ENCODE measurements at regions not wholly inside any gene's neighbourhood (a gene's known extent, or its start where the extent isn't known, plus 50 kb on each side); places are given as distances from the start of the nearest gene placed in this dataset.
"Not testable (repeated sequence)": the region's sequence is repeated elsewhere in the genome, so short reads cannot be mapped to it uniquely, and the experiment has no call there.

DNA sequence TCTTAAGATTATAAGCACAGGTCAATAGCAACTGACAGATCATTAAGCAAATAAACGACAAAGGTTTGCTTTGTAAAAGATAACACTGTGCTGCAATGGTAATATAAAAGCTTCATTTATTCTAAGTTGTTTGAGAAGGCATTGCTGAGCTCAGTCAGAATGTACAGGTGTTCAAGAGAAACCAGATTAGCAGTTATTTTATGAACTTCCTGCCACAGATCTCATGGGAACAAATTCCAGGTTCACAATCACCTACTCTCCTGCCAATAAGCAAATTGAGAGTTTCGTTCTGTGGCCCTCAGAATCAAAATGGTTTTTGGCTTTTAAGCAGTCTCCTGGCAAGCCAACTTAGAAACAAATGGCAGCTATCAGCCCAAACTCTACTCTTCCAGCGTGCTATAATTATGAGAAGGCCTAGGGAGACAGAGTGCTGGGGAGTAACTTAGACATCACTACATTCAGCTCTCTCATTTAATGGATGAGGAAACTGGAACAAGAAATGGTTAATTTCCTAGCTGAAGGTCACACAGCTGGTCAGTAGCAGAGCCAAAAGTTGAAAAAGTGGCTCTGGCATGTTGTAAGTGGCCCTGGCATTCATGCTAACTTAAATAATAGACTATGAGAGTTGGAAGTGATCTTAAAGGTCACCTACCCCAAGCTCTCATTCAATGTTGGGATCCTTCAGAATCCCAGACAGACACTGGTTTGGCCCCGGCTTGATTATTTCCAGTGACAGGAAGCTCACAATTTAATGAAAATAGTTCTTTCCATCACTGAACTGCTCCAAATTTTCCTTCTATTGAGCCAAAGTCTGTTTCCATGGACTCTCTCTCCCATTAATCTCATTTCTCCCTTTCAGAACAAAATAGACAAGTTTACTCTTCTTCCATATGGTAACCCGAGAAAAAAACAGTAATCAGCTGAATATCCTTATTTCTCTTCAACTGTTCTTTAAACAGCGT lies 82.6 kb upstream of the EDEM3 start:
- H3K4me3 ChIP-seq: no peak overlapping the region
- no peak for DNase-seq
- H3K9me3 ChIP-seq: no peaks in the 10 kb centered on the region
- H3K36me3 ChIP-seq: no peaks in the 10 kb centered on the region
- H3K27me3 ChIP-seq: no peaks in the 10 kb centered on the region

DNA sequence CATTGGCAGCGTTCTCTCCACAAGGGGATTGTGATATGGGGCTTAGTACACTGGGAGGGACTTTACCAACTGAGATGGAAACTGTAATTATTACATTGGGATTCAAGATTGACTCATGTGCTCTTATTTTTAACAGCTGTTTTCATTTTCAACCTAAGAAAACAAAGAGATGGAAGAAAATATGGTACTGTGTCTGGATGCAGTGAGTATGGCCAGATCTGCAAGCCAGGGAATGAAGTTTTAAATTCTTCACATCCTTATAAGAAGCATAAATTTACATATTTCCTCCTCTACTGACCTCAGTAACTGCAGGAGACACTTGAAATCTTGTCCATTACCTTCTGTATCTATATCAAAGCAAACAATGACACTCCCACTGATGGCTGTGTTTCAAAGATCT lies 81.5 kb upstream of the EDEM3 start:
- Histone ChIP-seq H3K36me3 (no peaks in the 10 kb centered on the region), H3K9me3 (no peaks in the 10 kb centered on the region), H3K4me3 (no peak overlapping the region), H3K27me3 (no peaks in the 10 kb centered on the region)
- no peak for DNase-seq

DNA sequence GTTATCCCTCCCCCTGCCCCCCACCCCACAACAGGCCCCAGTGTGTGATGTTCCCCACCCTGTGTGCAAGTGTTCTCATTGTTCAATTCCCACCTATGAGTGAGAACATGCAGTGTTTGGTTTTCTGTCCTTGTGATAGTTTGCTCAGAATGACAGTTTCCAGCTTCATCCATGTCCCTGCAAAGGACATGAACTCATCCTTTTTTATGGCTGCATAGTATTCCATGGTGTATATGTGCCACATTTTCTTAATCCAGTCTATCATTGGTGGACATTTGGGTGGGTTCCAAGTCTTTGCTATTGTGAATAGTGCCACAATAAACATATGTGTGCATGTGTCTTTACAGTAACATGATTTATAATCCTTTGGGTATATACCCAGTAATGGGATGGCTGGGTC lies 79.3 kb upstream of the EDEM3 start:
- DNase-seq, H3K4me3 ChIP-seq, H3K36me3 ChIP-seq, H3K27me3 ChIP-seq, H3K9me3 ChIP-seq: not testable (repeated sequence)

DNA sequence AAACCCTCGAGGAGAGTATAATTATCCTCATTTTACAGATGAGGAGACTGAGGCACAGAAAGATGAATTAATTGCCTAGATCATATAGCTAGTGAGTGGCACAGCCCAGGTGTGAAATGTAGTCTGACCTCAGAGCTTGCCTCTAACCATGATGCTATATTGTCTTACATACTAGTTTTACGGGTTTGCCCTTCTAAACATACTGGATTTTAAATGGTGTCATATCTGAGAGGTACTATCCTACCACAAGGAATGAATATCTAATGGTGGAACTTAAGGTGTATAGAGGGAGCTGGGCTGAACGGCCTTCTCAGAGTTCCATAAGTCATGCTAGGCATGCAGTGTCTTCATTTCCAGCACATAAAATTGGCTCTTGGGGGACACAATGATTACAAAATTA lies 77.9 kb upstream of the EDEM3 start:
- Histone ChIP-seq H3K27me3 (no peaks in the 10 kb centered on the region), H3K36me3 (no peaks in the 10 kb centered on the region; the same call in 1 of the 2 replicates), H3K9me3 (no peaks in the 10 kb centered on the region), H3K4me3 (no peak overlapping the region)
- DNase-seq: no peak

DNA sequence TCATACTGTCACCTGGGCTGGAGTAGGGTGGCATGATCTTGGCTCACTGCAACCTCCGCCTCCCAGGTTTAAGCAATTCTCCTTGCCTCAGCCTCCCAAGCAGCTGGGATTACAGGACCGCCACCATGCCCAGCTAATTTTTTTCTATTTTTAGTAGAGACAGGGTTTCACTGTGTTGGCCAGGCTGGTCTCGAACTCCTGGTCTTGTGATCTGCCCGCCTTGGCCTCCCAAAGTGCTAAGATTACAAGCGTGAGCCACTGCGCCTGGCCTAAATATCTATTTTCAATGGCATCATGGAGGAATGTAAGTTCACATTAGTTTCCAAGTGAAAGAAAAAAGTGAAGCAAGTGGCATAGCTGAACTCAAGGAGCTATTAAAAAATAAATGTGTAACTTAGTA lies 74.8 kb upstream of the EDEM3 start:
- H3K4me3 ChIP-seq, H3K27me3 ChIP-seq, H3K36me3 ChIP-seq, DNase-seq, H3K9me3 ChIP-seq: not testable (repeated sequence)

GRCh38 chr1:184828369-184828717 lies 73.7 kb upstream of the EDEM3 start:
- DNase-seq: no peak
- Histone ChIP-seq H3K36me3 (peaks cover 3% of the 10 kb centered on the region; the same call in 1 of the 2 replicates), H3K9me3 (no peaks in the 10 kb centered on the region), H3K27me3 (no peaks in the 10 kb centered on the region), H3K4me3 (no peak overlapping the region)

DNA sequence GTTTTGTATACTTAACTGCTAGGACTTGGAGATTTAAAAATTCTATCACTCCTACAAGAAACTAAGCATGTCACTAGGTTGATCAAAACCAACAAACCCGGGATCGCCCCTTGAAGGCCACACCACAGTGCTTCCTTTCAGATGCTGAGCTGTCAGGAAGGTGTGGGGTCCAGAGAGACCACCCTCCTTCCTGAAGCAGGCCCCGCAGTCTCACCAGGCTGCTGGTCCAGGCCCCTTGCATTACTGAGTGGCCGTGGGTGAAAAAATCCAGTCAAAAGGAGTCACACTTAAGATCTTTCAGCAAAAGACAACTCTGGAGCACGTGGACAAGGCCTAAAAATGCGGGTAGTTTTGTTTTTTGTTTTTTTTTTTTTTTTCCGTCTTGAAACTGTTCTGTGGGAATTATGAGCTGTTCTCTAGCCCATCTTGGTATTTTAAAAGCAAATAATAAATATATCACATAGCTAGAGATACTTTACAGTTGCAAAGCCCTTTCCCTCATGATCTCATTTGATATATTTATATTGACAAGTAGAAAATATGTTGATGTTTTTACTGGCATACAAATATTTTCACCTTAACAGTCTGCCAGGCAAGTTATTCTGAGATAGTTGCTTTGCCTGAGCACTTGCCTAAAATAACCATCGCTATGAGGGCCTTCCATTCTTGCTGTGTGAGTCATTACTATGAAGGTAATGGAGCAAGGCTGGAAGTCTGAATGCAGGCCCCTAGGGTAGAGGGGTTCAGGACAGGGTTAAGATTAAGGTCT lies 73.1 kb upstream of the EDEM3 start:
- peak; percentile 76 for DNase-seq
- no peak overlapping the region for H3K4me3 ChIP-seq
- peaks cover 6% of the 10 kb centered on the region; the same call in 1 of the 2 replicates for H3K36me3 ChIP-seq

DNA sequence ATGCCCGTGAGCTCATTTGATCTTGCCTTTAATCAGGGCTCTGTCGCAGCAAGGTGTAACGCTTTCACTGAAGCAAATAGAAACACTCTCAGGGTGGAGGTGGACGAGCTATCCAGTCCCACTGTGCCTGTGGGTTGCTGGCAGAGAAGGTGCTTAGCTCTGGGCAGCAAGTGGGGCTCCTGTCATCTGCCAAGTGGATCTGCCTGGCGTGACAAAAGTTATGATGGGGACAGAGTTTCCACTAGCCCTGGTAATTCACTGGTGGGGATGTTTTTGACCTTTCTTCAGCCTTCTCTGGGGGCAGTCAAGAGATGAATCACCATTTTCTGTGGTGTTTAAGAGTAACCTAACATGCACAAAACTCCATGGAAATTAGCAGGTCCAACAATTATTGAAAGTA lies 71.3 kb upstream of the EDEM3 start:
- no peak for DNase-seq
- Histone ChIP-seq H3K4me3 (no peak overlapping the region), H3K27me3 (no peaks in the 10 kb centered on the region), H3K36me3 (peaks cover 15% of the 10 kb centered on the region), H3K9me3 (no peaks in the 10 kb centered on the region)

More for the DNA sequence above, 73.1 kb upstream of the EDEM3 start:
- Histone ChIP-seq H3K9me3 (no peaks in the 10 kb centered on the region), H3K27me3 (no peaks in the 10 kb centered on the region)

- Histone ChIP-seq H3K9me3 (no peaks in the 10 kb centered on the region), H3K27me3 (no peaks in the 10 kb centered on the region), H3K4me3 (no peak overlapping the region), H3K36me3 (peaks cover 18% of the 10 kb centered on the region)
- DNase-seq: no peak
These were observed 70.9 kb upstream of the EDEM3 start for GRCh38 chr1:184825571-184825970.

DNA sequence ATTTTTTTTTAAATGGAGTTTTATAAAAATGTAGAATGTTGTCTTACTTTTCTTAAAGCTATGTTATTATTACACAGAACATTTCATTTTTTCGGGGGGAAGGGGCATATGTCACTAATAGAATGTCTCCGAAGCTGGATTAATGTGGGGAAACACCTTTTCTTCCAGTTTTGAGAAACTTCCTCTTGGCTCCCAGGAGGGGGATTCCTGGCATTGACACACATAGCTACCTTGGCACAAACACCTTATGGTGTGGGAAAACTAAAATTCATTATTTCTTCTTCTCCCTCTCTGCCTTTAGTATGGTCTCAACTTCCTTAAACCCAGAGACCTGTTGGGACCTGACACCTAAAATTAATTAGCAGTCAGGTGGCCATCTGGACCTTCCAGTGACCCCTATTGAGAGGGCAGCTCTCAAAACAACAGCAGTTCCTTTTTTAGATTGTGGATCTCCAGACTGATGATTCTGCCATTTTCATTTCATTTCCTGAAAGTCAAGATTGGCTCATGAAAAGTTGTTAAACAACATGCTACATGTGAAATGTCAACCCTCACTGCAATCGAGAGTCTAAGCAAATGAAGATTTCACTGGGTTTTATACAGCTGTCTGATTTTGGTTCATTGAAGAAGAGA lies 70.1 kb upstream of the EDEM3 start:
- no peak for DNase-seq
- H3K9me3 ChIP-seq: no peaks in the 10 kb centered on the region
- peaks cover 19% of the 10 kb centered on the region for H3K36me3 ChIP-seq
- H3K4me3 ChIP-seq: no peak overlapping the region
- H3K27me3 ChIP-seq: no peaks in the 10 kb centered on the region

DNA sequence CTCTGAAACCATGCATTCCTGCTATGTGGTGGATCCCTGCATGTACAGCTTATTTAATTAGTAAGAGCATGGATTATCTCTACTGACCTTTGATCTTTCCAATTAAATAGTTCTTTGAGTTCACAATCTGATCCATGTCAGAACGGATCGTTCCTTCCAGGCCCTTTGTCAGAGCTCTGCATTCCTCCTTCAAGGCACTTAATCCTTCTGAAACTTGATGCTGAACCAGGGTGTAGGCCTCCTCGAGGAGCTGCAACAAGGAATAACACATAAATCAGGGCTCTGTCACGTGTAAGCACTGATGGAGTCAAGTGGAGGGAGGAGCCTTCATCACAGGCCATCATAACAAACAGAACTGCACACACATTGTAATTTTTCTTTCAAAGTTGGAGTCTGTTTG lies 68.4 kb upstream of the EDEM3 start:
- DNase-seq: no peak
- Histone ChIP-seq H3K9me3 (no peaks in the 10 kb centered on the region), H3K36me3 (peaks cover 21% of the 10 kb centered on the region), H3K27me3 (no peaks in the 10 kb centered on the region), H3K4me3 (no peak overlapping the region)

GRCh38 chr1:184822267-184822666 lies 67.6 kb upstream of the EDEM3 start:
- H3K4me3 ChIP-seq: no peak overlapping the region
- H3K27me3 ChIP-seq: no peaks in the 10 kb centered on the region
- no peak for DNase-seq
- no peaks in the 10 kb centered on the region for H3K9me3 ChIP-seq
- H3K36me3 ChIP-seq: peaks cover 24% of the 10 kb centered on the region

GRCh38 chr1:184821658-184822057 lies 67.0 kb upstream of the EDEM3 start:
- H3K27me3 ChIP-seq: no peaks in the 10 kb centered on the region
- DNase-seq: no peak
- H3K36me3 ChIP-seq: peaks cover 24% of the 10 kb centered on the region
- no peak overlapping the region for H3K4me3 ChIP-seq
- no peaks in the 10 kb centered on the region for H3K9me3 ChIP-seq

DNA sequence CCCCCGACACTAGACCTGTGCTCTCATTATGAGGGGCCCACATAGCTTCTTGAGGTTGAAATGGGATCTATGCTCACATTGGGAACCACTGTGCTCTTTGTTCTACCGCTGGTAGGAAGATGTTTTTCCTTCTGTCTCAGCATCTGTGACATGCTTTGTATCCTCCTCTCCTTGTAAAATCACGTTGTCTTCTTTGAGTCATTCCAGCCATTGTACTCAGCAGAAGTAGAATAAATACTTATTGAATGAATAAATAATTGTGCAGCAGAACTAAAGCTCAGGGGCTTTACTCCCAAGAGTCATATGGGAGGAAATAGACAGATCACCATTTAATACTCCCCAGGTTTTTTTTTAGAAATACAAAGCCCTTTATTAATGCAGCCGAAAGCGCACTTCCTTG lies 66.3 kb upstream of the EDEM3 start:
- H3K9me3 ChIP-seq: no peaks in the 10 kb centered on the region
- no peaks in the 10 kb centered on the region for H3K27me3 ChIP-seq
- DNase-seq: no peak
- no peak overlapping the region for H3K4me3 ChIP-seq
- H3K36me3 ChIP-seq: peaks cover 22% of the 10 kb centered on the region

DNA sequence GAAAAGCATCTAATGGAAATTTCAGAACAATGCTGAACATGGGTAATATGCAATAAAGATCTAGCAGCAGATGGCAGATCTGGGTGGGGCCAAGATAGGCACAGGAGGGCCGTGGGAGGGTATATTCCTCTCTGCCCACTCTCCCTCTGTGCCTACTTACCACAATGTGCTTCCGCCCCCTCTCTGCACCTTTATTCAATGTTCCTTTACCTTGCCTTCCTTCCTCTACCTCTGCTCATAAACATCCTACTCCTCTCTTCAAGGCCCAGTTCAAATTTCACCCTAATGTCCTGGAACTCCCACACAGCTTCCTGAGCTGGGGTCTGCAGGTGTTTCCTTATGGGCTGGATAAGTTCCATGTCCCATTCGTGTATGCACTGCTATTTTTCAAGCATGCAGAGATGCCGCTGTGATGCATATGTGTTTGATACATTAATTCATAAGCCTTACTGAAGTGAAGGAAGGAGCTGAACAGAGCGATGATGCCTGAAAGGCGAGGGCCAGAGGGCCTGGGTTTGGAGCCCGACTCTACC lies 65.6 kb upstream of the EDEM3 start:
- Histone ChIP-seq H3K9me3 (no peaks in the 10 kb centered on the region), H3K4me3 (no peak overlapping the region), H3K36me3 (peaks cover 22% of the 10 kb centered on the region), H3K27me3 (no peaks in the 10 kb centered on the region)
- DNase-seq: no peak

DNA sequence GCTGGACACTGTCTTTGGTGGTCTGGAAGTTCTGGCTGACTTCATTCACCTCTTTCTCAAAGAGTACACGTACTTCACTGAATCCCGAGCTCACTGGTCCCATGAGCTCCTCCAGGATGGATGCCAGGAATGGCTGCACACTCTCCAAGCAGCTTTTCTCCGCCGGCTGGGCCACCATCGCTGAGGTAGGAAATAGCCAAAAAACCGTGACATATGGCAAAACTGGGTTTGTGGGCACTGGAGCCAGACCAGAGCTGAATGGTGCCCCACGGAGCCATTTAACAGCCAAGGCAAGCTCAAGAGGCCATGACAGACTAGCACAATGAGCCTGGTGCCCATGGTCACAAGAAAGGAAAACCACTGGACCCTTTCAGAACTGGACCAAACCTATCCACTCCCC lies 64.0 kb upstream of the EDEM3 start:
- H3K36me3 ChIP-seq: peaks cover 26% of the 10 kb centered on the region
- H3K27me3 ChIP-seq: no peaks in the 10 kb centered on the region
- H3K4me3 ChIP-seq: no peak overlapping the region
- no peak for DNase-seq
- peaks cover 3% of the 10 kb centered on the region for H3K9me3 ChIP-seq

DNA sequence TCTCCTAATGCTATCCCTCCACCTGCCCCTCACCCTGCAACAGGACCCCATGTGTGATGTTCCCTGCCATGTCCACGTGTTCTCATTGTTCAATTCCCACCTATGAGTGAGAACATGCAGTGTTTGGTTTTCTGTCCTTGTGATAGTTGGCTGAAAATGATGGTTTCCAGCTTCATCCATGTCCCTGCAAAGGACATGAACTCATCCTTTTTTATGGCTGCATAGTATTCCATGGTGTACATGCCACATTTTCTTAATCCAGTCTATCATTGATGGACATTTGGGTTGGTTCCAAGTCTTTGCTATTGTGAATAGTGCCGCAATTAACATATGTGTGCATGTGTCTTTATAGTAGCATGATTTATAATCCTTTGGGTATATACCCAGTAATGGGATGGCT lies 62.3 kb upstream of the EDEM3 start:
- H3K9me3 ChIP-seq: not testable (repeated sequence)

More for the DNA sequence above, 62.3 kb upstream of the EDEM3 start:
- H3K27me3 ChIP-seq, DNase-seq, H3K4me3 ChIP-seq: not testable (repeated sequence)
- peaks cover 16% of the 10 kb centered on the region for H3K36me3 ChIP-seq

All from MG63 (cell line).